ENCODE measurements at regions not wholly inside any gene's neighbourhood (a gene's known extent, or its start where the extent isn't known, plus 50 kb on each side); places are given as distances from the start of the nearest gene placed in this dataset.
"Not testable (repeated sequence)": the region's sequence is repeated elsewhere in the genome, so short reads cannot be mapped to it uniquely, and the experiment has no call there.

- Mint-ChIP-seq H3K27ac (peak overlapping the region in 1 of 3 experiments; percentile 79), H3K4me3 (no peak overlapping the region), H3K4me1 (peaks cover 13% of the 10 kb centered on the region), H3K9me3 (peaks cover 2% of the 10 kb centered on the region), H3K27me3 (ENCODE audit: low read depth) (no peaks in the 10 kb centered on the region), H3K36me3 (ENCODE audit: low read depth) (no peaks in the 10 kb centered on the region)
- no peak for TF ChIP-seq CTCF (IDR thresholded peaks at IDR 0.05; ENCODE audit: unreplicated experiment in 3 of 3)
These were observed 121.2 kb upstream of the RANBP3L start for GRCh38 chr5:36422952-36423351.

GRCh38 chr5:36423578-36424307, 122.0 kb upstream of the RANBP3L start:
- H3K4me3 Mint-ChIP-seq: no peak overlapping the region
- H3K36me3 Mint-ChIP-seq (ENCODE audit: low read depth): no peaks in the 10 kb centered on the region
- no peak for TF ChIP-seq CTCF (IDR thresholded peaks at IDR 0.05; ENCODE audit: unreplicated experiment in 3 of 3)
- H3K4me1 Mint-ChIP-seq: peaks cover 13% of the 10 kb centered on the region
- no peaks in the 10 kb centered on the region for H3K27me3 Mint-ChIP-seq (ENCODE audit: low read depth)
- peak overlapping the region in 2 of 3 experiments; percentile 58 to 79 for H3K27ac Mint-ChIP-seq
- peaks cover 2% of the 10 kb centered on the region for H3K9me3 Mint-ChIP-seq

GRCh38 chr5:36426070-36426469, 124.4 kb upstream of the RANBP3L start:
- peaks cover 15% of the 10 kb centered on the region for H3K9me3 Mint-ChIP-seq
- H3K27ac Mint-ChIP-seq: not testable (repeated sequence)

GRCh38 chr5:36435516-36435915, 133.8 kb upstream of the RANBP3L start:
- H3K27me3 Mint-ChIP-seq (ENCODE audit: low read depth): no peaks in the 10 kb centered on the region
- H3K4me1 Mint-ChIP-seq: peaks cover 12% of the 10 kb centered on the region
- peaks cover 5% of the 10 kb centered on the region for H3K9me3 Mint-ChIP-seq
- H3K27ac Mint-ChIP-seq: no peak overlapping the region
- no peaks in the 10 kb centered on the region for H3K36me3 Mint-ChIP-seq (ENCODE audit: low read depth)
- TF ChIP-seq CTCF (IDR thresholded peaks at IDR 0.05; ENCODE audit: unreplicated experiment in 3 of 3): no peak
- no peak overlapping the region for H3K4me3 Mint-ChIP-seq

More at GRCh38 chr5:36426070-36426469, 124.4 kb upstream of the RANBP3L start:
- H3K27me3 Mint-ChIP-seq (ENCODE audit: low read depth); H3K4me3 Mint-ChIP-seq; H3K36me3 Mint-ChIP-seq (ENCODE audit: low read depth): not testable (repeated sequence)
- H3K4me1 Mint-ChIP-seq: peaks cover 13% of the 10 kb centered on the region

- H3K36me3 Mint-ChIP-seq (ENCODE audit: low read depth): no peaks in the 10 kb centered on the region
- peaks cover 17% of the 10 kb centered on the region for H3K4me1 Mint-ChIP-seq
- TF ChIP-seq CTCF (IDR thresholded peaks at IDR 0.05; ENCODE audit: unreplicated experiment in 3 of 3): no peak
- no peaks in the 10 kb centered on the region for H3K27me3 Mint-ChIP-seq (ENCODE audit: low read depth)
- no peaks in the 10 kb centered on the region for H3K9me3 Mint-ChIP-seq
- H3K27ac Mint-ChIP-seq: no peak overlapping the region
- H3K4me3 Mint-ChIP-seq: no peak overlapping the region
These were observed 134.6 kb upstream of the RANBP3L start for GRCh38 chr5:36436306-36436705.

GRCh38 chr5:36438765-36439561, 137.3 kb upstream of the RANBP3L start:
- H3K4me3 Mint-ChIP-seq: no peak overlapping the region
- peaks cover 23% of the 10 kb centered on the region for H3K4me1 Mint-ChIP-seq
- H3K27me3 Mint-ChIP-seq (ENCODE audit: low read depth): no peaks in the 10 kb centered on the region
- peak overlapping the region; percentile 5 to 33 (median 13) for H3K27ac Mint-ChIP-seq
- no peaks in the 10 kb centered on the region for H3K9me3 Mint-ChIP-seq
- no peak for TF ChIP-seq CTCF (IDR thresholded peaks at IDR 0.05; ENCODE audit: unreplicated experiment in 3 of 3)
- no peaks in the 10 kb centered on the region for H3K36me3 Mint-ChIP-seq (ENCODE audit: low read depth)

Measured in nephron (organoid).